Naive B cell (primary cell): ENCODE measurements at regions not wholly inside any gene's neighbourhood (a gene's known extent, or its start where the extent isn't known, plus 50 kb on each side); places are given as distances from the start of the nearest gene placed in this dataset.

ENCODE experiments used
- ATAC-seq, 2 donors: fragments of 150-1000 bp; cut with Tn5 transposase; 2 replicates each; pipeline ENCODE4 v1.10.0; 2021; ENCODE audit warnings: low read depth in 2 of 2, mild to moderate bottlenecking in 2 of 2, moderate library complexity in 2 of 2
- DNase-seq: peaks from one replicate; pipeline ENCODE4 v3.0.0; 2022
- H3K27ac Mint-ChIP-seq, 6 donors: one replicate each; pipeline ENCODE4 v1.8.0; 2020 to 2022; ENCODE audit warnings: mild to moderate bottlenecking in 6 of 6, mixed read lengths in 6 of 6, moderate library complexity in 5 of 6, inconsistent platforms in 2 of 6
- H3K27me3 Mint-ChIP-seq, 3 donors: one replicate each; pipeline ENCODE4 v1.8.0; 2021 to 2022; ENCODE audit warnings: mixed read lengths in 3 of 3, mild to moderate bottlenecking in 1 of 3
- H3K36me3 Mint-ChIP-seq, 2 donors: one replicate each; pipeline ENCODE4 v1.8.0; 2020 to 2022; ENCODE audit warnings: mixed read lengths in 2 of 2, inconsistent platforms in 1 of 2, mild to moderate bottlenecking in 1 of 2
- H3K4me1 Mint-ChIP-seq, 3 donors: one replicate each; pipeline ENCODE4 v1.8.0; 2020 to 2022; ENCODE audit warnings: mixed read lengths in 3 of 3, inconsistent platforms in 1 of 3, mild to moderate bottlenecking in 1 of 3, moderate library complexity in 1 of 3
- H3K4me3 Mint-ChIP-seq, 8 donors: one replicate each; pipeline ENCODE4 v1.8.0; 2020 to 2022; ENCODE audit warnings: mild to moderate bottlenecking in 8 of 8, mixed read lengths in 8 of 8, moderate library complexity in 8 of 8, inconsistent platforms in 2 of 8
- H3K9me3 Mint-ChIP-seq, 7 donors: one replicate each; pipeline ENCODE4 v1.8.0; 2020 to 2022; ENCODE audit warnings: mixed read lengths in 7 of 7, mild to moderate bottlenecking in 5 of 7, inconsistent platforms in 2 of 7, moderate library complexity in 1 of 7

GRCh38 chr6:1527073-1527457 lies 82.7 kb upstream of the FOXC1 start:
- Mint-ChIP-seq H3K4me3 (no peak overlapping the region), H3K27ac (no peak overlapping the region), H3K36me3 (no peaks in the 10 kb centered on the region), H3K27me3 (peaks cover 21 to 40% (median 23%) of the 10 kb centered on the region in 3 donors), H3K9me3 (no peaks in the 10 kb centered on the region), H3K4me1 (peaks cover 0 to 17% (median 0%) of the 10 kb centered on the region in 3 donors)
- ATAC-seq, result no peak
- DNase-seq, result no peak

- no peak for DNase-seq
- H3K27me3 Mint-ChIP-seq, result no peaks in the 10 kb centered on the region
- no peaks in the 10 kb centered on the region for H3K36me3 Mint-ChIP-seq
- no peak overlapping the region for H3K4me3 Mint-ChIP-seq
- H3K9me3 Mint-ChIP-seq, result no peaks in the 10 kb centered on the region
- ATAC-seq, result no peak
- H3K4me1 Mint-ChIP-seq, result no peaks in the 10 kb centered on the region
- H3K27ac Mint-ChIP-seq, result no peak overlapping the region
Observed at GRCh38 chr6:1535295-1535694, 74.4 kb upstream of the FOXC1 start.

GRCh38 chr6:1536526-1537429 lies 72.9 kb upstream of the FOXC1 start:
- ATAC-seq, result no peak

GRCh38 chr6:1538369-1538768 lies 71.3 kb upstream of the FOXC1 start:
- Mint-ChIP-seq H3K9me3 (peaks cover 0 to 8% (median 2%) of the 10 kb centered on the region in 7 donors), H3K4me1 (no peaks in the 10 kb centered on the region), H3K27me3 (peaks cover 0 to 8% (median 3%) of the 10 kb centered on the region in 3 donors), H3K27ac (no peak overlapping the region), H3K36me3 (no peaks in the 10 kb centered on the region), H3K4me3 (no peak overlapping the region)
- no peak for ATAC-seq
- DNase-seq, result no peak

More at GRCh38 chr6:1536526-1537429, 72.9 kb upstream of the FOXC1 start:
- Mint-ChIP-seq H3K27me3 (peaks cover 0 to 8% (median 0%) of the 10 kb centered on the region in 3 donors), H3K4me3 (no peak overlapping the region), H3K4me1 (no peaks in the 10 kb centered on the region), H3K27ac (no peak overlapping the region), H3K9me3 (peaks cover 0 to 3% (median 0%) of the 10 kb centered on the region in 7 donors), H3K36me3 (no peaks in the 10 kb centered on the region)
- DNase-seq, result no peak

GRCh38 chr6:1538810-1539478 lies 70.8 kb upstream of the FOXC1 start:
- Mint-ChIP-seq H3K27me3 (peaks cover 4 to 14% (median 9%) of the 10 kb centered on the region in 3 donors), H3K4me3 (no peak overlapping the region), H3K27ac (no peak overlapping the region), H3K36me3 (peaks cover 0 to 6% of the 10 kb centered on the region in 2 donors), H3K4me1 (no peaks in the 10 kb centered on the region), H3K9me3 (peaks cover under 1 to 11% (median 3%) of the 10 kb centered on the region in 7 donors)
- DNase-seq (no peak), ATAC-seq (no peak)

GRCh38 chr6:1540864-1541521 lies 68.7 kb upstream of the FOXC1 start:
- H3K36me3 Mint-ChIP-seq, result peaks cover 0 to 6% of the 10 kb centered on the region in 2 donors
- peaks cover 11 to 20% (median 13%) of the 10 kb centered on the region in 3 donors for H3K27me3 Mint-ChIP-seq
- H3K9me3 Mint-ChIP-seq, result peaks cover 3 to 11% (median 6%) of the 10 kb centered on the region in 7 donors
- H3K27ac Mint-ChIP-seq, result no peak overlapping the region
- ATAC-seq (no peak), DNase-seq (no peak)
- H3K4me1 Mint-ChIP-seq, result no peaks in the 10 kb centered on the region
- no peak overlapping the region for H3K4me3 Mint-ChIP-seq

GRCh38 chr6:1542335-1542734 lies 67.4 kb upstream of the FOXC1 start:
- Mint-ChIP-seq H3K4me3 (no peak overlapping the region), H3K27ac (no peak overlapping the region), H3K36me3 (peaks cover 0 to 6% of the 10 kb centered on the region in 2 donors), H3K4me1 (no peaks in the 10 kb centered on the region), H3K27me3 (peaks cover 11 to 20% (median 15%) of the 10 kb centered on the region in 3 donors), H3K9me3 (peaks cover 3 to 11% (median 6%) of the 10 kb centered on the region in 7 donors)
- ATAC-seq, result no peak
- no peak for DNase-seq

GRCh38 chr6:1542764-1543163 lies 67.0 kb upstream of the FOXC1 start:
- H3K27me3 Mint-ChIP-seq, result peaks cover 11 to 20% (median 15%) of the 10 kb centered on the region in 3 donors
- H3K27ac Mint-ChIP-seq, result no peak overlapping the region
- H3K9me3 Mint-ChIP-seq, result peaks cover 3 to 11% (median 6%) of the 10 kb centered on the region in 7 donors

GRCh38 chr6:1544000-1544399 lies 65.7 kb upstream of the FOXC1 start:
- peaks cover 3 to 11% (median 6%) of the 10 kb centered on the region in 7 donors for H3K9me3 Mint-ChIP-seq
- no peaks in the 10 kb centered on the region for H3K4me1 Mint-ChIP-seq
- H3K4me3 Mint-ChIP-seq, result no peak overlapping the region
- ATAC-seq (no peak), DNase-seq (no peak)
- peaks cover 15 to 20% (median 19%) of the 10 kb centered on the region in 3 donors for H3K27me3 Mint-ChIP-seq
- H3K36me3 Mint-ChIP-seq, result peaks cover 0 to 6% of the 10 kb centered on the region in 2 donors
- H3K27ac Mint-ChIP-seq, result no peak overlapping the region

More at GRCh38 chr6:1542764-1543163, 67.0 kb upstream of the FOXC1 start:
- Mint-ChIP-seq H3K36me3 (peaks cover 0 to 6% of the 10 kb centered on the region in 2 donors), H3K4me1 (no peaks in the 10 kb centered on the region), H3K4me3 (no peak overlapping the region)
- ATAC-seq (no peak), DNase-seq (no peak)

- H3K4me1 Mint-ChIP-seq, result no peaks in the 10 kb centered on the region
- no peak for DNase-seq
- peaks cover 15 to 20% (median 19%) of the 10 kb centered on the region in 3 donors for H3K27me3 Mint-ChIP-seq
- H3K36me3 Mint-ChIP-seq, result peaks cover 0 to 6% of the 10 kb centered on the region in 2 donors
- peaks cover 3 to 11% (median 6%) of the 10 kb centered on the region in 7 donors for H3K9me3 Mint-ChIP-seq
- H3K27ac Mint-ChIP-seq, result no peak overlapping the region
- no peak overlapping the region for H3K4me3 Mint-ChIP-seq
- ATAC-seq, result no peak
Observed at GRCh38 chr6:1544603-1545002, 65.1 kb upstream of the FOXC1 start.

GRCh38 chr6:1545654-1546053 lies 64.1 kb upstream of the FOXC1 start:
- no peak for DNase-seq
- no peak for ATAC-seq
- peaks cover 0 to 6% of the 10 kb centered on the region in 2 donors for H3K36me3 Mint-ChIP-seq
- peaks cover 3 to 11% (median 6%) of the 10 kb centered on the region in 7 donors for H3K9me3 Mint-ChIP-seq
- peaks cover 15 to 25% (median 18%) of the 10 kb centered on the region in 3 donors for H3K27me3 Mint-ChIP-seq
- H3K4me3 Mint-ChIP-seq, result no peak overlapping the region
- no peaks in the 10 kb centered on the region for H3K4me1 Mint-ChIP-seq
- no peak overlapping the region for H3K27ac Mint-ChIP-seq

GRCh38 chr6:1547785-1548184 lies 61.9 kb upstream of the FOXC1 start:
- H3K4me3 Mint-ChIP-seq, result no peak overlapping the region
- H3K36me3 Mint-ChIP-seq, result peaks cover 0 to 6% of the 10 kb centered on the region in 2 donors
- peaks cover 2 to 9% (median 6%) of the 10 kb centered on the region in 7 donors for H3K9me3 Mint-ChIP-seq
- DNase-seq (no peak), ATAC-seq (no peak)
- H3K27me3 Mint-ChIP-seq, result peaks cover 12 to 31% (median 24%) of the 10 kb centered on the region in 3 donors
- no peaks in the 10 kb centered on the region for H3K4me1 Mint-ChIP-seq
- H3K27ac Mint-ChIP-seq, result no peak overlapping the region

- DNase-seq (no peak), ATAC-seq (no peak)
- H3K27ac Mint-ChIP-seq, result no peak overlapping the region
- H3K36me3 Mint-ChIP-seq, result peaks cover 5% of the 10 kb centered on the region in 2 donors
- peaks cover 24 to 39% (median 32%) of the 10 kb centered on the region in 3 donors for H3K27me3 Mint-ChIP-seq
- H3K4me1 Mint-ChIP-seq, result peaks cover 0 to 19% (median 5%) of the 10 kb centered on the region in 3 donors
- H3K9me3 Mint-ChIP-seq, result peaks cover 0 to 3% (median 0%) of the 10 kb centered on the region in 7 donors
- no peak overlapping the region for H3K4me3 Mint-ChIP-seq
Observed at GRCh38 chr6:1551249-1551648, 58.5 kb upstream of the FOXC1 start.
